Activated CD8-positive, alpha-beta T cell treated with anti-CD3 and anti-CD28 coated beads, Interleukin-2, amount 10 ng/mL, durations not matched to agents 7 days and 5 days (primary cell): ENCODE measurements at regions not wholly inside any gene's neighbourhood (a gene's known extent, or its start where the extent isn't known, plus 50 kb on each side); places are given as distances from the start of the nearest gene placed in this dataset.

Experiments used
- ATAC-seq: fragments of 150-1000 bp; cut with Tn5 transposase; one replicate; pipeline ENCODE4 v1.10.0; 2021; ENCODE audit warnings: moderate library complexity
- CTCF ChIA-PET: fragments of 350-600 bp; sonication (Branson Sonifier 250); formaldehyde crosslinking; loops from one replicate; lab custom pipeline; 2021; ENCODE audit warnings: antibody characterized with exemption; lab: Charles Lee
- POLR2A ChIA-PET: fragments of 350-600 bp; sonication (Branson Sonifier 250); formaldehyde crosslinking; loops from one replicate; lab custom pipeline; 2021; ENCODE audit warnings: antibody characterized with exemption; lab: Charles Lee
- DNase-seq: peaks from one replicate; pipeline ENCODE4 v3.0.0-alpha.2; 2020
- H3K27ac Mint-ChIP-seq: one replicate; pipeline ENCODE4 v1.8.0; 2021; ENCODE audit warnings: mild to moderate bottlenecking, mixed read lengths
- H3K27me3 Mint-ChIP-seq: one replicate; pipeline ENCODE4 v1.8.0; 2021; ENCODE audit warnings: low read depth, mixed read lengths
- H3K36me3 Mint-ChIP-seq: one replicate; pipeline ENCODE4 v1.8.0; 2021; ENCODE audit warnings: low read depth, mixed read lengths
- H3K4me1 Mint-ChIP-seq: one replicate; pipeline ENCODE4 v1.8.0; 2021; ENCODE audit warnings: low read depth, mixed read lengths
- H3K4me3 Mint-ChIP-seq: one replicate; pipeline ENCODE4 v1.8.0; 2021; ENCODE audit warnings: mild to moderate bottlenecking, mixed read lengths
- H3K9me3 Mint-ChIP-seq: one replicate; pipeline ENCODE4 v1.8.0; 2022; ENCODE audit warnings: mixed read lengths; ENCODE audit not compliant: insufficient read depth

- H3K27me3 Mint-ChIP-seq: no peaks in the 10 kb centered on the region
- ATAC-seq: no peak
- H3K4me3 Mint-ChIP-seq: no peak overlapping the region
- POLR2A ChIA-PET: no interaction called here
- no peaks in the 10 kb centered on the region for H3K36me3 Mint-ChIP-seq
- DNase-seq: no peak
- CTCF ChIA-PET: no interaction called here
- H3K4me1 Mint-ChIP-seq: no peaks in the 10 kb centered on the region
- H3K27ac Mint-ChIP-seq: no peak overlapping the region
- H3K9me3 Mint-ChIP-seq: no peaks in the 10 kb centered on the region
Observed at GRCh38 chr6:113281431-113281830, 575.7 kb upstream of the MARCKS start.

GRCh38 chr6:113287396-113287795 is 569.7 kb upstream of the MARCKS start:
- ChIA-PET POLR2A (no interaction called here), CTCF (no interaction called here)
- H3K36me3 Mint-ChIP-seq: no peaks in the 10 kb centered on the region
- ATAC-seq (no peak), DNase-seq (no peak)
- no peaks in the 10 kb centered on the region for H3K4me1 Mint-ChIP-seq
- no peaks in the 10 kb centered on the region for H3K9me3 Mint-ChIP-seq
- no peak overlapping the region for H3K27ac Mint-ChIP-seq
- H3K4me3 Mint-ChIP-seq: no peak overlapping the region
- H3K27me3 Mint-ChIP-seq: no peaks in the 10 kb centered on the region

- Mint-ChIP-seq H3K4me1 (no peaks in the 10 kb centered on the region), H3K27ac (no peak overlapping the region), H3K9me3 (no peaks in the 10 kb centered on the region), H3K4me3 (no peak overlapping the region), H3K36me3 (no peaks in the 10 kb centered on the region), H3K27me3 (no peaks in the 10 kb centered on the region)
- ChIA-PET POLR2A (no interaction called here), CTCF (no interaction called here)
- ATAC-seq: no peak
- DNase-seq: no peak
Observed at GRCh38 chr6:113288409-113288808, 568.7 kb upstream of the MARCKS start.

GRCh38 chr6:113289166-113289565 is 568.0 kb upstream of the MARCKS start:
- ChIA-PET POLR2A (no interaction called here), CTCF (no interaction called here)
- no peak for DNase-seq
- no peaks in the 10 kb centered on the region for H3K27me3 Mint-ChIP-seq
- no peaks in the 10 kb centered on the region for H3K36me3 Mint-ChIP-seq
- H3K4me1 Mint-ChIP-seq: no peaks in the 10 kb centered on the region
- no peaks in the 10 kb centered on the region for H3K9me3 Mint-ChIP-seq
- no peak for ATAC-seq
- no peak overlapping the region for H3K4me3 Mint-ChIP-seq
- H3K27ac Mint-ChIP-seq: no peak overlapping the region

GRCh38 chr6:113290684-113291083 is 566.5 kb upstream of the MARCKS start:
- H3K4me1 Mint-ChIP-seq: no peaks in the 10 kb centered on the region
- no peaks in the 10 kb centered on the region for H3K9me3 Mint-ChIP-seq
- POLR2A ChIA-PET: no interaction called here
- DNase-seq: no peak
- no peaks in the 10 kb centered on the region for H3K27me3 Mint-ChIP-seq
- no peak overlapping the region for H3K4me3 Mint-ChIP-seq
- no peak for ATAC-seq
- no peaks in the 10 kb centered on the region for H3K36me3 Mint-ChIP-seq
- CTCF ChIA-PET: interaction anchor here (0.6 kb wide), 1 partner anchor 1104 kb away, joined by 3 read pairs; no protein-coding TSS in a partner anchor
- no peak overlapping the region for H3K27ac Mint-ChIP-seq

GRCh38 chr6:113291751-113292445 is 565.2 kb upstream of the MARCKS start:
- Mint-ChIP-seq H3K4me1 (no peaks in the 10 kb centered on the region), H3K27me3 (no peaks in the 10 kb centered on the region), H3K4me3 (no peak overlapping the region), H3K27ac (no peak overlapping the region), H3K9me3 (no peaks in the 10 kb centered on the region), H3K36me3 (no peaks in the 10 kb centered on the region)
- no peak for ATAC-seq
- CTCF ChIA-PET: no interaction called here
- POLR2A ChIA-PET: no interaction called here
- no peak for DNase-seq

- H3K36me3 Mint-ChIP-seq: no peaks in the 10 kb centered on the region
- CTCF ChIA-PET: no interaction called here
- H3K4me1 Mint-ChIP-seq: no peaks in the 10 kb centered on the region
- ATAC-seq (no peak), DNase-seq (no peak)
- POLR2A ChIA-PET: no interaction called here
- no peak overlapping the region for H3K27ac Mint-ChIP-seq
- H3K9me3 Mint-ChIP-seq: no peaks in the 10 kb centered on the region
- no peak overlapping the region for H3K4me3 Mint-ChIP-seq
- H3K27me3 Mint-ChIP-seq: no peaks in the 10 kb centered on the region
Observed at GRCh38 chr6:113292646-113293422, 564.3 kb upstream of the MARCKS start.

- no peak for ATAC-seq
- no peaks in the 10 kb centered on the region for H3K9me3 Mint-ChIP-seq
Observed at GRCh38 chr6:113293423-113293740, 563.8 kb upstream of the MARCKS start.

GRCh38 chr6:113299531-113299930 is 557.6 kb upstream of the MARCKS start:
- no peaks in the 10 kb centered on the region for H3K4me1 Mint-ChIP-seq
- no peaks in the 10 kb centered on the region for H3K9me3 Mint-ChIP-seq
- CTCF ChIA-PET: no interaction called here
- H3K4me3 Mint-ChIP-seq: no peak overlapping the region
- POLR2A ChIA-PET: no interaction called here
- H3K27ac Mint-ChIP-seq: no peak overlapping the region
- DNase-seq: no peak
- no peaks in the 10 kb centered on the region for H3K27me3 Mint-ChIP-seq
- ATAC-seq: no peak
- no peaks in the 10 kb centered on the region for H3K36me3 Mint-ChIP-seq

More at GRCh38 chr6:113293423-113293740, 563.8 kb upstream of the MARCKS start:
- ChIA-PET CTCF (no interaction called here), POLR2A (no interaction called here)
- H3K27me3 Mint-ChIP-seq: no peaks in the 10 kb centered on the region
- H3K27ac Mint-ChIP-seq: no peak overlapping the region
- no peaks in the 10 kb centered on the region for H3K36me3 Mint-ChIP-seq
- H3K4me3 Mint-ChIP-seq: no peak overlapping the region
- H3K4me1 Mint-ChIP-seq: no peaks in the 10 kb centered on the region
- no peak for DNase-seq

- POLR2A ChIA-PET: no interaction called here
- DNase-seq (no peak), ATAC-seq (no peak)
- CTCF ChIA-PET: no interaction called here
- Mint-ChIP-seq H3K36me3 (no peaks in the 10 kb centered on the region), H3K4me3 (no peak overlapping the region), H3K4me1 (no peaks in the 10 kb centered on the region), H3K9me3 (no peaks in the 10 kb centered on the region), H3K27ac (no peak overlapping the region), H3K27me3 (no peaks in the 10 kb centered on the region)
Observed at GRCh38 chr6:113301651-113302050, 555.5 kb upstream of the MARCKS start.

- no peak for ATAC-seq
- DNase-seq: no peak
- H3K4me3 Mint-ChIP-seq: no peak overlapping the region
- no peaks in the 10 kb centered on the region for H3K9me3 Mint-ChIP-seq
- H3K27me3 Mint-ChIP-seq: no peaks in the 10 kb centered on the region
- H3K36me3 Mint-ChIP-seq: no peaks in the 10 kb centered on the region
- ChIA-PET POLR2A (no interaction called here), CTCF (no interaction called here)
- no peak overlapping the region for H3K27ac Mint-ChIP-seq
- H3K4me1 Mint-ChIP-seq: no peaks in the 10 kb centered on the region
Observed at GRCh38 chr6:113304116-113304515, 553.0 kb upstream of the MARCKS start.

- ChIA-PET POLR2A (no interaction called here), CTCF (interaction anchor here (0.6 to 1.7 kb wide), 12 partner anchors 10 to 603 kb away, joined by 3 to 14 read pairs (median 4); no protein-coding TSS in a partner anchor)
- H3K9me3 Mint-ChIP-seq: no peaks in the 10 kb centered on the region
- ATAC-seq: peak; percentile 68
- no peak overlapping the region for H3K27ac Mint-ChIP-seq
- DNase-seq: peak; percentile 59
- no peak overlapping the region for H3K4me3 Mint-ChIP-seq
- H3K36me3 Mint-ChIP-seq: no peaks in the 10 kb centered on the region
- H3K27me3 Mint-ChIP-seq: no peaks in the 10 kb centered on the region
- H3K4me1 Mint-ChIP-seq: no peaks in the 10 kb centered on the region
Observed at GRCh38 chr6:113306552-113307145, 550.5 kb upstream of the MARCKS start.
